Colonic mucosa (tissue), 4 donors: ENCODE measurements at regions not wholly inside any gene's neighbourhood (a gene's known extent, or its start where the extent isn't known, plus 50 kb on each side); places are given as distances from the start of the nearest gene placed in this dataset.

Experiments
- DNase-seq: peaks from one replicate; pipeline ENCODE4 v3.0.0-alpha.2; 2020
- H3K27ac ChIP-seq: fragments of 200-600 bp; one replicate; pipeline ENCODE4 v1.8.0; 2021
- H3K27me3 ChIP-seq: fragments of 200-600 bp; one replicate; pipeline ENCODE4 v1.8.0; 2021
- H3K36me3 ChIP-seq: fragments of 200-600 bp; one replicate; pipeline ENCODE4 v1.8.0; 2021
- H3K4me1 ChIP-seq: fragments of 200-600 bp; one replicate; pipeline ENCODE4 v1.8.0; 2021; ENCODE audit warnings: mild to moderate bottlenecking
- H3K4me3 ChIP-seq: fragments of 200-600 bp; one replicate; pipeline ENCODE4 v1.8.0; 2021
- H3K9ac ChIP-seq, 2 donors: one replicate each; pipeline ENCODE4 v1.7.0; 2013; ENCODE audit warnings: control low read depth in 2 of 2, low read depth in 2 of 2, low read length in 2 of 2
- H3K9me3 ChIP-seq: fragments of 200-600 bp; one replicate; pipeline ENCODE4 v1.8.0; 2021
- intact Hi-C: fragments of 100-400 bp; cut with DNase I; formaldehyde crosslinking; loops from one replicate; pipeline ENCODE4 v1.14.1; 2022
- TF ChIP-seq, protein P1 (sequence below): fragments of 200-600 bp; IDR thresholded peaks from one replicate; pipeline ENCODE4 v1.8.0; 2022; ENCODE audit warnings: antibody characterized with exemption, mild to moderate bottlenecking
- donor health status: healthy.
- donor health status: DM: no; HTN: no; CAD: no.
- donor health status: DM: no; HTN: no; CAD: no.

DNA sequence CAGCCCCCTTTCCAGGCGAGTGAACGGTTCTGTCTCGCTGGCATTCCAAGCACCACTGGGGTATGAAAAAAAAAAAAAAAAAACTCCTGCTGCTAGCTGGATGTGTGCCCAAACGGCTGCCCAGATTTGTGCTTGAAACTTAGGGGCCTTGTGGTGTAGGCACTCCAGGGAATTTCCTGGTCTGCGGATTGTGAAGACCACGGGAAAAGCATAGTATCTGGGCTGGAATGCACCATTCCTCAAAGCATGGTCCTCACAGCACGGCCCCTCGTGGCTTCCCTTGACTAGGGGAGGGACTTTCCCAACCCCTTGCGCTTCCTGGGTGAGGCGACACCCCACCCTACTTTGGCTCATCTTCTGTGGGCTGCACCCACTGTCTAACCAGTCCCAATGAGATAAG lies 516.8 kb upstream of the FAM241A start:
- Histone ChIP-seq H3K27me3 (no peaks in the 10 kb centered on the region), H3K4me3 (no peak overlapping the region), H3K9me3 (no peaks in the 10 kb centered on the region), H3K4me1 (no peaks in the 10 kb centered on the region), H3K9ac (no peak overlapping the region), H3K27ac (no peak overlapping the region), H3K36me3 (no peaks in the 10 kb centered on the region)
- TF ChIP-seq, protein P1, sequence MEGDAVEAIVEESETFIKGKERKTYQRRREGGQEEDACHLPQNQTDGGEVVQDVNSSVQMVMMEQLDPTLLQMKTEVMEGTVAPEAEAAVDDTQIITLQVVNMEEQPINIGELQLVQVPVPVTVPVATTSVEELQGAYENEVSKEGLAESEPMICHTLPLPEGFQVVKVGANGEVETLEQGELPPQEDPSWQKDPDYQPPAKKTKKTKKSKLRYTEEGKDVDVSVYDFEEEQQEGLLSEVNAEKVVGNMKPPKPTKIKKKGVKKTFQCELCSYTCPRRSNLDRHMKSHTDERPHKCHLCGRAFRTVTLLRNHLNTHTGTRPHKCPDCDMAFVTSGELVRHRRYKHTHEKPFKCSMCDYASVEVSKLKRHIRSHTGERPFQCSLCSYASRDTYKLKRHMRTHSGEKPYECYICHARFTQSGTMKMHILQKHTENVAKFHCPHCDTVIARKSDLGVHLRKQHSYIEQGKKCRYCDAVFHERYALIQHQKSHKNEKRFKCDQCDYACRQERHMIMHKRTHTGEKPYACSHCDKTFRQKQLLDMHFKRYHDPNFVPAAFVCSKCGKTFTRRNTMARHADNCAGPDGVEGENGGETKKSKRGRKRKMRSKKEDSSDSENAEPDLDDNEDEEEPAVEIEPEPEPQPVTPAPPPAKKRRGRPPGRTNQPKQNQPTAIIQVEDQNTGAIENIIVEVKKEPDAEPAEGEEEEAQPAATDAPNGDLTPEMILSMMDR: no peak
- intact Hi-C loops: no loop called here
- no peak for DNase-seq

GRCh38 chr4:111630705-111631104 lies 514.5 kb upstream of the FAM241A start:
- no peak for DNase-seq
- no peaks in the 10 kb centered on the region for H3K27me3 ChIP-seq
- TF ChIP-seq, protein P1: no peak
- H3K9me3 ChIP-seq: no peaks in the 10 kb centered on the region
- no peak overlapping the region for H3K4me3 ChIP-seq
- H3K36me3 ChIP-seq: no peaks in the 10 kb centered on the region
- no peak overlapping the region for H3K9ac ChIP-seq
- H3K4me1 ChIP-seq: no peaks in the 10 kb centered on the region
- intact Hi-C loops: loop anchor here (10.0 kb wide), 1 partner anchor 996 kb away; no protein-coding TSS in a partner anchor
- H3K27ac ChIP-seq: no peak overlapping the region

DNA sequence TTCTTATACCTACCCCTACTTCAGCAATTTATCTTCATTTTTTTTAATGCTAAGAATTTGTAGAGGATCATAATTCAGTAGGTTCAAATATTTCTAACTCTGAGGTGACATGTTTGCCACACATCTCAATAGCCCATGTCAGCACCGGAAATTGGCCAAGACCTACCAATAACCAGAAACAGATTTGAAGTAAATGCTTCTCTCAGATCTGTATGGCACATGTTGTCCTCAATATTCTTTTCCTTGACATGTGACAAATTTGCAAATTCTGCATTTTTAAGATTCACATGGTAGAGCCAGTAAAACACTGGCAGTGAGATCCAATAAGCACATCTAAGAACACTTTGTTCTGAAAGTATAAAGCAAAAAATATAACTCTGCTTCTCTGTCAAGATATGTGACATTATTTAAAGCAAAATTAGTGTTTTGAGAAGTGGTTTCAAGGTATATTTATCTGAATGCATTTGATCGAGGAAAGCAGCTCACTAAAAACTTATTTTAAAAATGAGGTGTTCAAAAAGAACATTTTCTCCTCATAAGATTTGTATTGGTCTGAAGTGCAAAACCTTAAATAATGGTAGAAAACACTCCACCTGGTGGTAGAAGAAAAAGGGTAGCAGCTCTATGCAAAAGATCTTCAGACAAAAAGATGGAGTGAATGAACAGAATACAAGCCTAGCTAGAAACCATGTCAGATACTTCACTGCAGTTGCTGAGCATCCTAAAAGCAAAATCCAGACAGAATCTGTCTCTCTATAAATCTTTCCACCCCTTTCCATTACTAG lies 513.8 kb upstream of the FAM241A start:
- no peak overlapping the region for H3K9ac ChIP-seq
- intact Hi-C loops: loop anchor here (10.0 kb wide), 1 partner anchor 997 kb away; no protein-coding TSS in a partner anchor
- H3K4me1 ChIP-seq: no peaks in the 10 kb centered on the region
- no peaks in the 10 kb centered on the region for H3K27me3 ChIP-seq
- no peaks in the 10 kb centered on the region for H3K36me3 ChIP-seq
- no peaks in the 10 kb centered on the region for H3K9me3 ChIP-seq
- TF ChIP-seq, protein P1: no peak
- no peak overlapping the region for H3K27ac ChIP-seq
- no peak overlapping the region for H3K4me3 ChIP-seq
- DNase-seq: no peak

GRCh38 chr4:111632641-111633151 lies 512.6 kb upstream of the FAM241A start:
- no peaks in the 10 kb centered on the region for H3K9me3 ChIP-seq
- H3K4me3 ChIP-seq: no peak overlapping the region
- DNase-seq: no peak
- no peak overlapping the region for H3K9ac ChIP-seq
- no peaks in the 10 kb centered on the region for H3K4me1 ChIP-seq
- no peaks in the 10 kb centered on the region for H3K27me3 ChIP-seq
- TF ChIP-seq, protein P1: no peak
- H3K36me3 ChIP-seq: no peaks in the 10 kb centered on the region
- no peak overlapping the region for H3K27ac ChIP-seq
- intact Hi-C loops: loop anchor here (10.0 kb wide), 1 partner anchor 998 kb away; no protein-coding TSS in a partner anchor

DNA sequence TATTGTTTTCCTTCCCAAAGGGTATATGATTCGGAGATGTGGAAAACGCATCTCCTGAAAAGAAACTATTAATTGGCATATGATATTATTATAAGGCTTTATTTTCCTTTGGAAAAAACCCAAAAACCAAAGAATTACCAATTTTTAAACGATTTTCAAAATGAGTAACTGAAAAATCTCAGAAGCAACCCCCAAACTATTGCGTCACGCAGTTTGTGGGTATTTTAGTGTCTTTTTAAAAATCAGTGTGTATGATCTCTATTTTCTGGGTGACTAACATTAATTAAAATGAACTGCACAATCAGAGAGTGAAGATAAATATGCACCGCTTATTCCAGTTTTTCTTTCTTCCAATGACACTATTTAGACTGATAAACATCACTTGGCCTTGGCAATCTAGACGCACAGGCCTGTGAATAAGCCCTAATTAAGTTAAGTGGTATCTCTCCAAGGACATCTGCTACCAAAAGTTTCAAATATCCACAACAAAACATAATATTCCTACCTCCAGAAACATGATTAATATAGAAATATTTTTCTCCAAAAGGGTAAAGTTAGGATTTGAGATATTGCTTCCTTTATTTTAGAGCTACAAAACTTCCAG lies 511.5 kb upstream of the FAM241A start:
- intact Hi-C loops: loop anchor here (10.0 kb wide), 1 partner anchor 999 kb away; no protein-coding TSS in a partner anchor
- Histone ChIP-seq H3K36me3 (no peaks in the 10 kb centered on the region), H3K9me3 (no peaks in the 10 kb centered on the region), H3K9ac (no peak overlapping the region), H3K27ac (no peak overlapping the region), H3K4me1 (no peaks in the 10 kb centered on the region), H3K4me3 (no peak overlapping the region), H3K27me3 (no peaks in the 10 kb centered on the region)
- TF ChIP-seq, protein P1: no peak
- DNase-seq: no peak
